HG03175 (cell line): ENCODE measurements at regions not wholly inside any gene's neighbourhood (a gene's known extent, or its start where the extent isn't known, plus 50 kb on each side); places are given as distances from the start of the nearest gene placed in this dataset.
"Not testable (repeated sequence)": the region's sequence is repeated elsewhere in the genome, so short reads cannot be mapped to it uniquely, and the experiment has no call there.

ENCODE experiments used
- ATAC-seq: cut with Tn5 transposase; IDR thresholded peaks from one replicate; pipeline ENCODE4 v1.9.1; 2021; ENCODE audit warnings: mild to moderate bottlenecking, moderate library complexity; ENCODE audit not compliant: unreplicated experiment

- no peak for ATAC-seq
Observed at GRCh38 chr11:110347660-110348059, 51.2 kb upstream of the RDX start.

- peak; percentile 74 for ATAC-seq
Observed at GRCh38 chr11:110349138-110349996, 53.0 kb upstream of the RDX start.

GRCh38 chr11:110349997-110350383, 53.6 kb upstream of the RDX start:
- ATAC-seq = not testable (repeated sequence)

GRCh38 chr11:110355011-110355744, 58.8 kb upstream of the RDX start:
- ATAC-seq = no peak

DNA sequence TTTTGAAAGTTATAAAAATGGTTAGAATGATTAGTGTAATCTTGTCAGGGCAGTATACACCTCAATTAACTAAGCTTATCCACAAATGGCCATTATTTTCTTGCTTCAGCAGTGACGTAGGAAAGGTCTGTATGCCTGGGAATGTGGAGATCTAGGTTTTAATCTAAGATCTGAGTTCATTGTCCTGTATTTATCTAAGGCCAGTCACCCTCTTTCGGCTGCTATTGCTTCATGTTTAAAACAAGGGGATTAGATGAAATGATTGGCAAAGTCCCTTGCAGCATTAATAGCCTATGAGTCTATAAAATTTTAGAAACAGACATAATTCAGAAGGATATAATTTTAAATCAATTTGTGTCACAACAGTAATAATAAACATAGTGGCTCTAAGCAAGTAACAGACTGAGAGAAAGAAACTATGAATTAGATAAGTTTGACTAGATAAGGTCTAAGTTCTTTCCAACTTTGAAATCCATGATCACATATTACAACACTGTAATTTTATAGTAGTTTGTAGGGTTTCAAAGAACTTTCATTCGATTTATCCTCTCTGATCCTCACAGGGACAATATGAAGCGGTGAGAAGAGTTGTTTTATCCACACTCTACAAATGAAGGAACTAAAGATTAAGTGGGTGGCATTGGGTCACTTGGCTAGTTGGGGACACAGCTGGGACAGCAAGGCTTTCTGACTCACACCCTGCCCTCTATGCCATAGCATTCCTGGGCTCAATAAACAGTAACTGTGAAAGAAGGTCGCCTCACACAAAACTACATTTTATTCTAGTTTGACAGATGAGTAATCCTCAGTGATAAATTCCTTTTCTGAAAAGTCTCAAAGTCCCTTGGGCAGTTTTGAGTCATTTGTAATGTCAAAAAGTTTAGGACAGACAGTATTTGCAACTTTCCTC, 60.6 kb upstream of the RDX start:
- ATAC-seq = no peak

GRCh38 chr11:110358336-110358735, 61.9 kb upstream of the RDX start:
- ATAC-seq = no peak

GRCh38 chr11:110360781-110361408, 64.5 kb upstream of the RDX start:
- ATAC-seq = not testable (repeated sequence)

GRCh38 chr11:110362971-110363509, 66.6 kb upstream of the RDX start:
- no peak for ATAC-seq

- ATAC-seq = no peak
Observed at GRCh38 chr11:110366291-110366690, 63.5 kb upstream of the FDX1 start.

GRCh38 chr11:110367571-110367970, 62.2 kb upstream of the FDX1 start:
- ATAC-seq = no peak

- ATAC-seq = no peak
Observed at GRCh38 chr11:110371084-110371483, 58.7 kb upstream of the FDX1 start.

- peak; percentile 88 for ATAC-seq
Observed at GRCh38 chr11:110373051-110373702, 56.6 kb upstream of the FDX1 start.

DNA sequence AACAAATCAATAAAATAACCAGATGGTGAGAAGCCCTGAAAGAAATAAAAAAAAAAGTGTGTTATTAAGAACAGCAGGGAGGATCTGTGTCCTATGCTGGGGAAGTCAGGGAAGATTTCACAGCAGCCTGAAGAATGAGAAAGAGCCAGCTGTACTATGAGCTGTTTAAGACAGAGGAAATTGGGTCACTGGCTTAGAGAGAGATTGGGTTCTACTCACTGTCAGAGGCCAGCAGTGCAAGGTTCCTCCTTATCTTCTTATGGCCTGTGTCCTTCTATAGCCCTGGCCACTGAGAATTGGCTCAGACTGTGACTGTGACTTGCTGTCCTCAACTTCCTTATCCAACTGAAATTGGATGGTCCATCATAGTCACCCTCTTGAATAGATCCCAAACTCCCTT, 54.8 kb upstream of the FDX1 start:
- no peak for ATAC-seq

- ATAC-seq = no peak
Observed at GRCh38 chr11:110375351-110375750, 54.4 kb upstream of the FDX1 start.

GRCh38 chr11:110376021-110376420, 53.7 kb upstream of the FDX1 start:
- no peak for ATAC-seq

GRCh38 chr11:110376711-110377324, 52.9 kb upstream of the FDX1 start:
- ATAC-seq = peak; percentile 41

DNA sequence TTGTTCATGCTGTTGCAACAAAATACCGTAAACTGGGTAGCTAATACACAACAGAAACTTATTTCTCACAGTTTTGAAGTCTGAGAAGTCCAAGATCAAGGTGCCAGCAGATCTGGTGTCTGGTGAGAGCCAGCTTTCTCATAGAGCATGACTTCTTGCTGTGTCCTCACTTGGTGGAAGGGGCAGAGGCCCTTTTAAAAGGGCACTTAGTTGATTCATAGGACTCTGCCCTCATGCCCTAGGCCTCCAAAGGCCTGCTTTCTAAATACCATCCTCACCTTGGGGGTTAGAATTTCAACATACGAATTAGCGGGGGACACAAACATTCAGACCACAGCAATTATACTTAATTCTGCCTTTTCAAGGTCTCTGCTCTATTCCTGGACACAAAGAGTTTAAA, 52.3 kb upstream of the FDX1 start:
- no peak for ATAC-seq

GRCh38 chr11:110379261-110379660, 50.5 kb upstream of the FDX1 start:
- no peak for ATAC-seq

- ATAC-seq = no peak
Observed at GRCh38 chr11:110379936-110380335, 49.8 kb upstream of the FDX1 start.
